Neural cell (in vitro differentiated cells): ENCODE measurements at regions not wholly inside any gene's neighbourhood (a gene's known extent, or its start where the extent isn't known, plus 50 kb on each side); places are given as distances from the start of the nearest gene placed in this dataset.
A peak's percentile ranks its signal among the peaks of the same experiment; 100 is the strongest.

Experiments used
- H2AFZ ChIP-seq: fragments of 200-600, 300-800 bp; sonication (generic), shearing (Covaris generic); 2 replicates; pipeline ENCODE4 v1.6.0; 2014; ENCODE audit warnings: low read depth, mild to moderate bottlenecking, antibody characterized with exemption, low read length, moderate library complexity
- H3F3A ChIP-seq: fragments of 200-600 bp; shearing (Covaris generic); 2 replicates; pipeline ENCODE4 v1.6.1; 2016; ENCODE audit warnings: mild to moderate bottlenecking, moderate library complexity, mixed read lengths, antibody characterized with exemption, low read length; ENCODE audit not compliant: insufficient read depth, poor library complexity, severe bottlenecking
- H3K27ac ChIP-seq: fragments of 200-600, 300-800 bp; sonication (generic), shearing (Covaris generic); 2 replicates; pipeline ENCODE4 v1.5.1; 2014; ENCODE audit warnings: mild to moderate bottlenecking, low read length, moderate library complexity
- H3K27me3 ChIP-seq: fragments of 300-800, 200-600 bp; sonication (generic), shearing (Covaris generic); 2 replicates; pipeline ENCODE4 v1.6.0; 2014; ENCODE audit warnings: mild to moderate bottlenecking, low read depth, low read length, moderate library complexity; ENCODE audit not compliant: insufficient read depth
- H3K36me3 ChIP-seq: fragments of 300-800, 200-600 bp; sonication (generic), shearing (Covaris generic); 2 replicates; pipeline ENCODE4 v1.5.1; 2014; ENCODE audit warnings: mild to moderate bottlenecking, antibody characterized with exemption, low read length, moderate library complexity; ENCODE audit not compliant: insufficient read depth
- H3K4me2 ChIP-seq: fragments of 300-800, 200-600 bp; sonication (generic), shearing (Covaris generic); 2 replicates; pipeline ENCODE4 v1.6.0; 2014; ENCODE audit warnings: mild to moderate bottlenecking, low read length
- H3K4me3 ChIP-seq: fragments of 300-800, 200-600 bp; sonication (generic), shearing (Covaris generic); 2 replicates; pipeline ENCODE4 v1.5.1; 2014; ENCODE audit warnings: mild to moderate bottlenecking, low read length, moderate library complexity
- H3K79me2 ChIP-seq: fragments of 200-600 bp; shearing (Covaris generic); replicated peaks from 2 replicates; pipeline ENCODE4 v1.6.0; 2014; ENCODE audit warnings: mild to moderate bottlenecking, low read length, moderate library complexity; ENCODE audit not compliant: insufficient read depth
- H3K9ac ChIP-seq: fragments of 300-800, 200-600 bp; sonication (generic), shearing (Covaris generic); 2 replicates; pipeline ENCODE4 v1.6.1; 2016; ENCODE audit warnings: mild to moderate bottlenecking, low read length, mixed read lengths
- H3K9me2 ChIP-seq: fragments of 200-600 bp; shearing (Covaris generic); 2 replicates; pipeline ENCODE4 v1.6.1; 2016; ENCODE audit warnings: mild to moderate bottlenecking, low read length, mixed read lengths; ENCODE audit not compliant: insufficient read depth
- H3K9me3 ChIP-seq: fragments of 200-600, 300-800 bp; sonication (generic), shearing (Covaris generic); 2 replicates; pipeline ENCODE4 v1.6.1; 2016; ENCODE audit warnings: mild to moderate bottlenecking, mixed run types, low read length, moderate library complexity, mixed read lengths
- H4K20me1 ChIP-seq: fragments of 200-600 bp; shearing (Covaris generic); 2 replicates; pipeline ENCODE4 v1.6.1; 2016; ENCODE audit warnings: mild to moderate bottlenecking, mixed run types; ENCODE audit not compliant: insufficient read depth
- CTCF ChIP-seq: fragments of 450-650 bp; IDR thresholded peaks from 2 replicates; pipeline ENCODE4 v1.5.1; 2014; ENCODE audit warnings: antibody characterized with exemption, mild to moderate bottlenecking, moderate library complexity; ENCODE audit not compliant: poor library complexity, severe bottlenecking
- EP300 ChIP-seq: fragments of 450-650 bp; conservative IDR thresholded peaks from 2 replicates; pipeline ENCODE4 v1.6.1; 2014; ENCODE audit warnings: antibody characterized with exemption, mild to moderate bottlenecking, moderate library complexity; ENCODE audit not compliant: poor library complexity, severe bottlenecking
- EZH2 ChIP-seq: fragments of 200-600, 300-800 bp; shearing (Covaris generic), sonication (generic); IDR thresholded peaks from 2 replicates; pipeline ENCODE4 v1.6.1; 2014; ENCODE audit warnings: antibody characterized with exemption, low read length, borderline replicate concordance, mild to moderate bottlenecking; ENCODE audit not compliant: insufficient read depth, poor library complexity, severe bottlenecking
- MXI1 ChIP-seq: fragments of 450-650 bp; conservative IDR thresholded peaks from 2 replicates; pipeline ENCODE4 v1.6.1; 2014; ENCODE audit warnings: antibody characterized with exemption, mild to moderate bottlenecking; ENCODE audit not compliant: poor library complexity, severe bottlenecking
- POLR2AphosphoS5 ChIP-seq: IDR thresholded peaks from 2 replicates; pipeline ENCODE4 v1.6.1; 2012
- RAD21 ChIP-seq: fragments of 450-650 bp; conservative IDR thresholded peaks from 2 replicates; pipeline ENCODE4 v1.6.1; 2014; ENCODE audit warnings: antibody characterized with exemption, mild to moderate bottlenecking, moderate library complexity
- REST ChIP-seq: IDR thresholded peaks from 2 replicates; pipeline ENCODE4 v1.6.1; 2012; ENCODE audit warnings: borderline replicate concordance
- SMC3 ChIP-seq: fragments of 450-650 bp; conservative IDR thresholded peaks from 2 replicates; pipeline ENCODE4 v1.6.1; 2014; ENCODE audit warnings: antibody characterized with exemption, mild to moderate bottlenecking, moderate library complexity; ENCODE audit not compliant: poor library complexity
- TAF1 ChIP-seq: IDR thresholded peaks from 2 replicates; pipeline ENCODE4 v1.6.1; 2012; ENCODE audit warnings: low read depth

GRCh38 chr2:42928692-42929545 is 136.5 kb upstream of the HAAO start:
- no peak overlapping the region for H3K4me2 ChIP-seq
- no peak overlapping the region for H3K27ac ChIP-seq
- no peak overlapping the region for H3K9ac ChIP-seq

More at GRCh38 chr2:42928692-42929545, 136.5 kb upstream of the HAAO start:
- Histone ChIP-seq H3K79me2 (no peaks in the 10 kb centered on the region), H3K4me3 (no peak overlapping the region), H4K20me1 (no peaks in the 10 kb centered on the region), H3K36me3 (no peaks in the 10 kb centered on the region), H3K9me2 (no peaks in the 10 kb centered on the region), H2AFZ (no peak overlapping the region), H3F3A (no peaks in the 10 kb centered on the region), H3K9me3 (no peaks in the 10 kb centered on the region), H3K27me3 (no peaks in the 10 kb centered on the region)
- TF ChIP-seq EP300 (no peak), POLR2AphosphoS5 (no peak), REST (no peak), TAF1 (no peak), RAD21 (no peak), EZH2 (no peak), CTCF (peak; percentile 31), SMC3 (no peak), MXI1 (no peak)
